ENCODE measurements at regions not wholly inside any gene's neighbourhood (a gene's known extent, or its start where the extent isn't known, plus 50 kb on each side); places are given as distances from the start of the nearest gene placed in this dataset.

DNA sequence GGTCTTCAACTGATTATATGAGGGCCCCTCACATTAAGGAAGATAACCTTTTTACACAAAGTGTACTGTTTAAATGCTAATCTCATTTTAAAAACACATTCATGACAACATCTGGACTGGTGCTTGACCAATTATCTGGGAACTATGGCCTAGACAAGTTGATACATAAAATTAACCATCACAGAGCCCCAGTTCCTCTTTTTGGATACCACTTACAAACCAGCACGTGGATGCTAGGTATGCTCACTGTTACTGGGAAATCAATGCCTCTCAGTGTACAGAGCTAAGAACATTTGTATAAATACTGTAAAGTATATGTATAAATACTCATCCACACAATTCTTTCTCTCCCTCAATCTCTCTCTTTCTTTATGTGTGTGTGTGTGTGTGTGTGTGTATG is 1217.8 kb upstream of the LRRTM3 start:
- H3K4me3 ChIP-seq (ENCODE audit: control insufficient read depth, low read depth, low read length): no peak overlapping the region
- TF ChIP-seq, protein P1, sequence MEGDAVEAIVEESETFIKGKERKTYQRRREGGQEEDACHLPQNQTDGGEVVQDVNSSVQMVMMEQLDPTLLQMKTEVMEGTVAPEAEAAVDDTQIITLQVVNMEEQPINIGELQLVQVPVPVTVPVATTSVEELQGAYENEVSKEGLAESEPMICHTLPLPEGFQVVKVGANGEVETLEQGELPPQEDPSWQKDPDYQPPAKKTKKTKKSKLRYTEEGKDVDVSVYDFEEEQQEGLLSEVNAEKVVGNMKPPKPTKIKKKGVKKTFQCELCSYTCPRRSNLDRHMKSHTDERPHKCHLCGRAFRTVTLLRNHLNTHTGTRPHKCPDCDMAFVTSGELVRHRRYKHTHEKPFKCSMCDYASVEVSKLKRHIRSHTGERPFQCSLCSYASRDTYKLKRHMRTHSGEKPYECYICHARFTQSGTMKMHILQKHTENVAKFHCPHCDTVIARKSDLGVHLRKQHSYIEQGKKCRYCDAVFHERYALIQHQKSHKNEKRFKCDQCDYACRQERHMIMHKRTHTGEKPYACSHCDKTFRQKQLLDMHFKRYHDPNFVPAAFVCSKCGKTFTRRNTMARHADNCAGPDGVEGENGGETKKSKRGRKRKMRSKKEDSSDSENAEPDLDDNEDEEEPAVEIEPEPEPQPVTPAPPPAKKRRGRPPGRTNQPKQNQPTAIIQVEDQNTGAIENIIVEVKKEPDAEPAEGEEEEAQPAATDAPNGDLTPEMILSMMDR (conservative IDR thresholded peaks at IDR 0.05; ENCODE audit: control insufficient read depth, insufficient read depth, low read depth, low read length): no peak
- no peak for DNase-seq (ENCODE audit: low read depth)

- no peak for DNase-seq (ENCODE audit: low read depth)
- TF ChIP-seq, protein P1 (conservative IDR thresholded peaks at IDR 0.05; ENCODE audit: control insufficient read depth, insufficient read depth, low read depth, low read length): no peak
- no peak overlapping the region for H3K4me3 ChIP-seq (ENCODE audit: control insufficient read depth, low read depth, low read length)
Measured at GRCh38 chr10:65710306-65710705, 1215.5 kb upstream of the LRRTM3 start.

- H3K4me3 ChIP-seq (ENCODE audit: control insufficient read depth, low read depth, low read length): no peak overlapping the region
- TF ChIP-seq, protein P1 (conservative IDR thresholded peaks at IDR 0.05; ENCODE audit: control insufficient read depth, insufficient read depth, low read depth, low read length): no peak
- no peak for DNase-seq (ENCODE audit: low read depth)
Measured at GRCh38 chr10:65719790-65720189, 1206.0 kb upstream of the LRRTM3 start.

GRCh38 chr10:65720901-65721300 is 1204.9 kb upstream of the LRRTM3 start:
- no peak for DNase-seq (ENCODE audit: low read depth)
- no peak overlapping the region for H3K4me3 ChIP-seq (ENCODE audit: control insufficient read depth, low read depth, low read length)
- TF ChIP-seq, protein P1 (conservative IDR thresholded peaks at IDR 0.05; ENCODE audit: control insufficient read depth, insufficient read depth, low read depth, low read length): no peak

DNA sequence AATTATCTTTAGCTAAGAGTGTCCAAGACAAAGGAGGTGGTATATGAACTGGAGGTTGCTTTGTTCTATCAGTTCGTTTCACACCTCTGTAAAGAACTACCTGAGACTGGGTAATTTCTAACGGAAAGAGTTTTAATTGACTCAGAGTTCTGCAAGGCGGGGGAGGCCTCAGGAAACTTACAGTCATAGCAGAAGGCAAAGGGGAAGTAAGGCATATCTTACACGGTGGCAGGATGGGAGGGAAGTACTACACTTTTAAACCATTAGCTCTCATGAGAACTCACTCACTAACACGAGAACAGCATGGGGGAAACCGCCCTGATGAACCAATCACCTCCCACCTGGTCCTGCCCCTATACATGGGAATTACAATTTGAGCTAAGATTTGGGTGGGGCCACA is 1202.3 kb upstream of the LRRTM3 start:
- DNase-seq (ENCODE audit: low read depth): no peak

DNA sequence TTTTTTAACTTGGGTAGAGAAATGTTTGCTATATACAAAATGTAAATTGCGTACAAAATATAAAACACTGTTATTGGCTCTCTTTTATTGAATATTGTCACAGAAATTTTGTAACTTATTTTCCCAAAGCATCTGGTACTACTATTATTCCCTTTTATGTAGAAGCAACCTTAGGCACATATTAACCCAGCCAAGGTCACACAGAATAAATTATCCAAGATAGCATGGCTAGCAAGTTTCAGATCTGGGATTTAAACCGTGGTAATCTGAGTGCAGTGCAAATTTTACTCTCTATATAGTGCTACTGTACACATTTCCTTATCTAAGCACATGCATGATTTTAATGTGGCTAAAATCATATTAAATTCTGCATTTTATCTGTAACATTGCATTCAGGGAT is 1190.5 kb upstream of the LRRTM3 start:
- DNase-seq (ENCODE audit: low read depth): no peak
- no peak overlapping the region for H3K4me3 ChIP-seq (ENCODE audit: control insufficient read depth, low read depth, low read length)
- TF ChIP-seq, protein P1 (conservative IDR thresholded peaks at IDR 0.05; ENCODE audit: control insufficient read depth, insufficient read depth, low read depth, low read length): no peak

More for the DNA sequence above, 1202.3 kb upstream of the LRRTM3 start:
- TF ChIP-seq, protein P1 (conservative IDR thresholded peaks at IDR 0.05; ENCODE audit: control insufficient read depth, insufficient read depth, low read depth, low read length): no peak
- H3K4me3 ChIP-seq (ENCODE audit: control insufficient read depth, low read depth, low read length): no peak overlapping the region

DNA sequence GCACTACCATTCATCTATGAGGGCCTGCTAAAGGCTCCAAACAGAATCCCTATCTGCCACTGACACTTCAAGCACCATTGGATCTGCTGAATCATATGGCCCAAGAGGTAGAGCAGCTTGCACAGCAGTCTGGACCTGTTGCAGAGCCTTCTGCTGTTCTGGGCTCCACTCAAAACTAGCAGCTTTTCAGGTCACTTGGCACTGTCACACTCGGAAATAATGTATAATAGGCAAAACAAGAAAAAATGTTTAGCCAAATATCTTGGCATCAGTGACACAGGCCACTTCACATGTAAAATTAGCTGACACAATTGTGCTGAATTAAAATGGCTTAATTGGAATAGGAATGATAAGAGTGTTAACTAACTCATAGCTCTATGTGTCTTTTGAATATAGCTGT is 1182.9 kb upstream of the LRRTM3 start:
- TF ChIP-seq, protein P1 (conservative IDR thresholded peaks at IDR 0.05; ENCODE audit: control insufficient read depth, insufficient read depth, low read depth, low read length): no peak
- DNase-seq (ENCODE audit: low read depth): no peak
- H3K4me3 ChIP-seq (ENCODE audit: control insufficient read depth, low read depth, low read length): no peak overlapping the region

All from fibroblast of mammary gland (primary cell).